ENCODE measurements at regions not wholly inside any gene's neighbourhood (a gene's known extent, or its start where the extent isn't known, plus 50 kb on each side); places are given as distances from the start of the nearest gene placed in this dataset.

DNA sequence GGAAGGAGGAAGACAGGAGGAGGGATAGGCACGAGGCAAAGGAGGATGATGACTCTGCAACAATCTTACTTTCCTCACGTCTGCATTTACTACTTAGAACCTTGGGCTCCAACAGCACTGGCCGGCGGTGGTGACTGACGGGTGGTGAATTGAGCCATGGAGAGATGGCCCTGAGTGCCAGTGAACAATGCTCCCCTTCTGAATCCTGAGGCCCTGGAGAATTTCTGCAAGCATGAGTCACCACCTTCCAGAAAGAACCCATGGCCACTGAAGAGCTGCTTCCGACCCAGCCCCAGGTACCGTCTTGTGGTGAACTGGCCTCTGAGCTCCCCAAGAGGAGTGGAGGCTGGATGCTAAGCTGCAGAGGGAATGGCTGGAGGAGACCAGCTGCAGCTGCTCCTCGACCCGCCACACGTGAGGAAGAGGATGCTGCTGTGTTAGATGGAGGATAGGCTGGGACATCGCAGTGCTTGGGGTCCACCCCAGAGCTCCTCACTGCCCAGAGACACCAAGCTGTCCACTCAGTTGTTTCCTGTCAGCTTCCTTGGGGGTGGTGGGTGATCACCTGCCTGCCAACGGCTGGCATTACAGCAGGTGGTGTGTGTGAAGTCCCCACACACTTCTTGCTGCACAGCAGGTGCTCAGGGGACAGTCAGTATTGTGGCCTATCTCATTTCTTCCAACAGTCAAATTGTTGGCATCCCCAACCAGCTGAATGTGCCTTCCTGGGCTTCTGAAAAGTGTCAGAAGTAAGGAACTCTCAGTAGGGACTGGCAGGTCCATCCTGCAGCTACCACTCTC, 186.5 kb upstream of the ID2 start:
- ChIA-PET CTCF (no interaction called here), POLR2A (no interaction called here)
- Histone ChIP-seq H3K27ac (ENCODE audit: extremely low read depth, low read depth, low read length) (no peak overlapping the region), H3K4me1 (ENCODE audit: control insufficient read depth, insufficient read depth, low read length) (no peaks in the 10 kb centered on the region), H3K36me3 (ENCODE audit: control insufficient read depth in 2 of 2, insufficient read depth in 1 of 2, low read length in 2 of 2) (no peaks in the 10 kb centered on the region), H3K9me3 (ENCODE audit: control insufficient read depth, insufficient read depth, low read depth, low read length) (no peaks in the 10 kb centered on the region), H3K4me3 (ENCODE audit: low read depth, low read length) (no peak overlapping the region)
- TF ChIP-seq, protein P1, sequence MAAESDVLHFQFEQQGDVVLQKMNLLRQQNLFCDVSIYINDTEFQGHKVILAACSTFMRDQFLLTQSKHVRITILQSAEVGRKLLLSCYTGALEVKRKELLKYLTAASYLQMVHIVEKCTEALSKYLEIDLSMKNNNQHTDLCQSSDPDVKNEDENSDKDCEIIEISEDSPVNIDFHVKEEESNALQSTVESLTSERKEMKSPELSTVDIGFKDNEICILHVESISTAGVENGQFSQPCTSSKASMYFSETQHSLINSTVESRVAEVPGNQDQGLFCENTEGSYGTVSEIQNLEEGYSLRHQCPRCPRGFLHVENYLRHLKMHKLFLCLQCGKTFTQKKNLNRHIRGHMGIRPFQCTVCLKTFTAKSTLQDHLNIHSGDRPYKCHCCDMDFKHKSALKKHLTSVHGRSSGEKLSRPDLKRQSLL (tag by site-specific recombination; IDR thresholded peaks at IDR 0.05): no peak
- TF ChIP-seq GLI2 (tag by site-specific recombination; IDR thresholded peaks at IDR 0.05; ENCODE audit: borderline replicate concordance, low read depth) (no peak), ZEB2 (tag by site-specific recombination; IDR thresholded peaks at IDR 0.05) (no peak)

DNA sequence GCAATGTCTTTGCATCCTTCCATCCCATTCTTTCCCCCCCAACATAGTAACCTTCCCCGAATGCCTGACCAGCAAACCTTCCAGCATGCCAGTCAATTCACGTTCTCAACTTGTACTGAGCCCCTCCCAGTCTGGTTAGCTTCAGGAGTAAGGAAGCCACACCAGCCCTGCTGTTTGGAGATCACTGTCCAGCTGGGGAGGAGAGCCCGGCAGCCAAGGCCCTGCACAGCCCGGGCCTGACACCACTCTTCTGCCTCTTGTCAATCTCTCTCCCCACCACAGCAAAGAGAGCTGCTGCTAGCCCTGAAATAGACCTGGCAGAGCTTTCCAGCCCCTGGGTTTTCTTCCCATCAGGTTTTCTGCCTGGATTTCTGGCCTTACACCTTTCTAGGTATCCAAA, 185.8 kb upstream of the ID2 start:
- no peak overlapping the region for H3K4me3 ChIP-seq (ENCODE audit: low read depth, low read length)
- H3K9me3 ChIP-seq (ENCODE audit: control insufficient read depth, insufficient read depth, low read depth, low read length): no peaks in the 10 kb centered on the region
- TF ChIP-seq ZIC2 (tag by site-specific recombination; IDR thresholded peaks at IDR 0.05): no peak
- TF ChIP-seq, protein P2, sequence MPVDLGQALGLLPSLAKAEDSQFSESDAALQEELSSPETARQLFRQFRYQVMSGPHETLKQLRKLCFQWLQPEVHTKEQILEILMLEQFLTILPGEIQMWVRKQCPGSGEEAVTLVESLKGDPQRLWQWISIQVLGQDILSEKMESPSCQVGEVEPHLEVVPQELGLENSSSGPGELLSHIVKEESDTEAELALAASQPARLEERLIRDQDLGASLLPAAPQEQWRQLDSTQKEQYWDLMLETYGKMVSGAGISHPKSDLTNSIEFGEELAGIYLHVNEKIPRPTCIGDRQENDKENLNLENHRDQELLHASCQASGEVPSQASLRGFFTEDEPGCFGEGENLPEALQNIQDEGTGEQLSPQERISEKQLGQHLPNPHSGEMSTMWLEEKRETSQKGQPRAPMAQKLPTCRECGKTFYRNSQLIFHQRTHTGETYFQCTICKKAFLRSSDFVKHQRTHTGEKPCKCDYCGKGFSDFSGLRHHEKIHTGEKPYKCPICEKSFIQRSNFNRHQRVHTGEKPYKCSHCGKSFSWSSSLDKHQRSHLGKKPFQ (tag by site-specific recombination; IDR thresholded peaks at IDR 0.05): no peak
- TF ChIP-seq OSR2 (tag by site-specific recombination; IDR thresholded peaks at IDR 0.05): no peak
- TF ChIP-seq ZNF792 (tag by site-specific recombination; IDR thresholded peaks at IDR 0.05): no peak
- no peak for TF ChIP-seq ZNF23 (tag by site-specific recombination; IDR thresholded peaks at IDR 0.05; ENCODE audit: borderline replicate concordance)
- TF ChIP-seq YY1 (tag by site-specific recombination; IDR thresholded peaks at IDR 0.05): no peak
- no peak for TF ChIP-seq ZNF24 (tag by site-specific recombination; IDR thresholded peaks at IDR 0.05)
- TF ChIP-seq ZXDB (tag by site-specific recombination; IDR thresholded peaks at IDR 0.05): no peak
- no peak for TF ChIP-seq GFI1B (tag by site-specific recombination; IDR thresholded peaks at IDR 0.05)
- no peak for TF ChIP-seq ZNF184 (tag by site-specific recombination; IDR thresholded peaks at IDR 0.05)
- TF ChIP-seq ZBTB1 (tag by site-specific recombination; IDR thresholded peaks at IDR 0.05): no peak
- TF ChIP-seq ZNF214 (tag by site-specific recombination; IDR thresholded peaks at IDR 0.05; ENCODE audit: borderline replicate concordance): no peak
- TF ChIP-seq ZNF561 (tag by site-specific recombination; IDR thresholded peaks at IDR 0.05; ENCODE audit: borderline replicate concordance): no peak
- TF ChIP-seq MEIS1 (CRISPR knock-in tag; IDR thresholded peaks at IDR 0.05; ENCODE audit: borderline replicate concordance): no peak
- no peak for TF ChIP-seq ZNF433 (tag by site-specific recombination; IDR thresholded peaks at IDR 0.05; ENCODE audit: low read depth)
- TF ChIP-seq, protein P3, sequence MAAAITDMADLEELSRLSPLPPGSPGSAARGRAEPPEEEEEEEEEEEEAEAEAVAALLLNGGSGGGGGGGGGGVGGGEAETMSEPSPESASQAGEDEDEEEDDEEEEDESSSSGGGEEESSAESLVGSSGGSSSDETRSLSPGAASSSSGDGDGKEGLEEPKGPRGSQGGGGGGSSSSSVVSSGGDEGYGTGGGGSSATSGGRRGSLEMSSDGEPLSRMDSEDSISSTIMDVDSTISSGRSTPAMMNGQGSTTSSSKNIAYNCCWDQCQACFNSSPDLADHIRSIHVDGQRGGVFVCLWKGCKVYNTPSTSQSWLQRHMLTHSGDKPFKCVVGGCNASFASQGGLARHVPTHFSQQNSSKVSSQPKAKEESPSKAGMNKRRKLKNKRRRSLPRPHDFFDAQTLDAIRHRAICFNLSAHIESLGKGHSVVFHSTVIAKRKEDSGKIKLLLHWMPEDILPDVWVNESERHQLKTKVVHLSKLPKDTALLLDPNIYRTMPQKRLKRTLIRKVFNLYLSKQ (tag by site-specific recombination; IDR thresholded peaks at IDR 0.05; ENCODE audit: borderline replicate concordance): no peak
- TF ChIP-seq ZSCAN30 (tag by site-specific recombination; IDR thresholded peaks at IDR 0.05): no peak
- no peak for TF ChIP-seq SP3 (tag by site-specific recombination; IDR thresholded peaks at IDR 0.05)
- TF ChIP-seq ZNF664 (tag by site-specific recombination; IDR thresholded peaks at IDR 0.05): no peak
- no peak overlapping the region for H3K27ac ChIP-seq (ENCODE audit: extremely low read depth, low read depth, low read length)
- ChIA-PET POLR2A (interaction anchor here (1.5 kb wide), 1 partner anchor 186 kb away, joined by 3 read pairs; the partner anchor contains the start of gene ID2), CTCF (no interaction called here)
- no peaks in the 10 kb centered on the region for H3K36me3 ChIP-seq (ENCODE audit: control insufficient read depth in 2 of 2, insufficient read depth in 1 of 2, low read length in 2 of 2)
- no peaks in the 10 kb centered on the region for H3K4me1 ChIP-seq (ENCODE audit: control insufficient read depth, insufficient read depth, low read length)
